VCaP (cell line): ENCODE measurements at regions not wholly inside any gene's neighbourhood (a gene's known extent, or its start where the extent isn't known, plus 50 kb on each side); places are given as distances from the start of the nearest gene placed in this dataset.
"Not testable (repeated sequence)": the region's sequence is repeated elsewhere in the genome, so short reads cannot be mapped to it uniquely, and the experiment has no call there.

Source experiments
- H3K27ac ChIP-seq: fragments of 450-650 bp; 2 replicates; pipeline ENCODE4 v1.5.1; 2017
- TF ChIP-seq, protein P1 (sequence below): fragments of 450-650 bp; conservative IDR thresholded peaks from 2 replicates; pipeline ENCODE4 v1.5.1; 2017; ENCODE audit warnings: mild to moderate bottlenecking, moderate library complexity

DNA sequence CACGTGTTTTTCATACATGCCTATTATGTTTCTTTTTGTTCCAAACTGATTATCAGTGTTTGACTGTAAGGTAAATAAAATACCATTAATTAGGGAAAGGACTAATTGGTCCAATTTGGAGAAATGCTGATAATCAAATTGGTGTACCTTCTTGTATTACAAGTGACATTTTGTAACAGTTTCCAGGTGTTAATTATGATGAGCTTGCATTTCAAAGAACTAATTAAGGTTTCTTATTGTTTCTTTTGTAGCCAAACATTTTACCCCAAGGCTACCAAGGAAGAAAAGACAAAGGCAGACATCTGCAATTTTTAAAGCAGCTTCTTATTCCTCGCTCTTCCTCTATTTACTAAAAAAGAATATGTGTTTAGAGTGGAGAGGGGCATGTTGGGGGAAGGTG is 88.7 kb upstream of the GRIK1 start:
- TF ChIP-seq, protein P1, sequence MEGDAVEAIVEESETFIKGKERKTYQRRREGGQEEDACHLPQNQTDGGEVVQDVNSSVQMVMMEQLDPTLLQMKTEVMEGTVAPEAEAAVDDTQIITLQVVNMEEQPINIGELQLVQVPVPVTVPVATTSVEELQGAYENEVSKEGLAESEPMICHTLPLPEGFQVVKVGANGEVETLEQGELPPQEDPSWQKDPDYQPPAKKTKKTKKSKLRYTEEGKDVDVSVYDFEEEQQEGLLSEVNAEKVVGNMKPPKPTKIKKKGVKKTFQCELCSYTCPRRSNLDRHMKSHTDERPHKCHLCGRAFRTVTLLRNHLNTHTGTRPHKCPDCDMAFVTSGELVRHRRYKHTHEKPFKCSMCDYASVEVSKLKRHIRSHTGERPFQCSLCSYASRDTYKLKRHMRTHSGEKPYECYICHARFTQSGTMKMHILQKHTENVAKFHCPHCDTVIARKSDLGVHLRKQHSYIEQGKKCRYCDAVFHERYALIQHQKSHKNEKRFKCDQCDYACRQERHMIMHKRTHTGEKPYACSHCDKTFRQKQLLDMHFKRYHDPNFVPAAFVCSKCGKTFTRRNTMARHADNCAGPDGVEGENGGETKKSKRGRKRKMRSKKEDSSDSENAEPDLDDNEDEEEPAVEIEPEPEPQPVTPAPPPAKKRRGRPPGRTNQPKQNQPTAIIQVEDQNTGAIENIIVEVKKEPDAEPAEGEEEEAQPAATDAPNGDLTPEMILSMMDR = no peak
- no peak overlapping the region for H3K27ac ChIP-seq

DNA sequence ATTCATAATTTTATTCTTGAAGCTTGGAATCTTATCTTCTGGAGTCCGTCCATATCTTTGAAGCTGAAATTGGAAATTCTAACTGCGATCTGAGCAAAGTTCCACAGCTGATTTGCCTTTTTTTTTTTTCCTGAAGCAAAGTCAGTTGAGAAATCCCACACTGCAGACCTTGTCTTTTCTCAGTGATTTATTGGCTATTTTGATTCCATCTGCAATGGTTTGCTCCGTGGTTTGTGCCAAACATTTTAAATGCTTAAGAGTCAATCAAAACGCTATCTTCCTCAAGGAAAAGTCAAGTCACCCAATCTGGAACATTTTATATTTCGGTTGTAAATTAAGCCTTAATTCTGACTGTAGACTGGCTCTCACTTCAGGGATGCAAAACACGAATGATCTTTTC is 88.2 kb upstream of the GRIK1 start:
- TF ChIP-seq, protein P1 = no peak
- no peak overlapping the region for H3K27ac ChIP-seq

DNA sequence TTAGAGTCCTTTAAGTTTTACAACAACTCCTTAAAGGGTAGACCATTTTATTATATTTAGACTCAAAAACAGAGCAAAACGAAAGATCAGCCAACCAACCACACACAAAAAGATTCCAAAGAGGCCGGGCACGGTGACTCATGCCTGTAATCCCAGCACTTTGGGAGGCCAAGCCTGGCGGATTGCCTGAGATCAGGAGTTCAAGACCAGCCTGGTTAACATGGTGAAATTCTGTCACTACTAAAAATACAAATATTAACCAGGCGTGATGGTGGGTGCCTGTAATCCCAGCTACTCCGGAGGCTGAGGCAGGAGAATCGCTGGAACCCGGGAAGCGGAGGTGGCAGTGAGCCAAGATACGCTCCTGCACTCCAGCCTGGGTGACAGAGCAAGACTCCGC is 83.3 kb upstream of the GRIK1 start:
- not testable (repeated sequence) for H3K27ac ChIP-seq

DNA sequence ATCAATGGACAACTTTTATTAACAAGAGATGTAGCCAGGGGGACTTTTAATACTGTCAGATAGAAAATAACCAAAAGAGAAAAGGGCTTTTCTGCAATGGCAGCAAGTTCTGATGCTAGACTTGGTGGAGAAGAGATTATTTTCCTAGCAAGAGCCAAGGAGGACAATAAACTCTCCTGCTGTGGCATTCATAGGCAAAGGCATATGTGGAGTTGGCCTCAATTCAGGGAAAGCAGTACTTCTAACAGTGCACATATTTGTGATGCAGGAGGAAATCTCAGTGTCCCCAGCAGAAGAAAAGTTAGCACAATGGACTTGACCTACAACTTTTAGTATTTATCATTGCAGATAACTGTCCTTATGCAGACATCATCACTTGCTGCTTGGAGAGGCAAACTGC is 75.1 kb upstream of the GRIK1 start:
- H3K27ac ChIP-seq = no peak overlapping the region
- TF ChIP-seq, protein P1 = no peak

DNA sequence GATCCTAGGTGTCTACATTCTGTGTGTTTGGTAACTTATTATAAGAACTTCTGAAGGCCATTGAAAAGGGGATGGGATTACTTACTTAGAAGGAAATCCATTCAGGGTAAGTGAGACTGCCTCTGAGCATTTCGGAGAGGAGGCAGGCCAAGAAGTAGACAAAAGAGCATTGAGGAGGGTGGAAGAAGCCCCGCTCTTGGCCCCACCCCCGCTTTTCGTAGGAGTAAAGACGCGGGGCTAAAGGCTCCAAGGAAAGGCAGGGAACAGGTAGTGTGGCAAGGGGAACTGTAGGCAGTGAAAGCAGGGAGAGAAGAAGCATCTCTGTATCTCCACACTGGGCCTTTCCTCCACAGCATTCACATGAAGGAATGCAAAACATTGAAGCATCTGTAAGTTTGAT is 51.8 kb upstream of the GRIK1 start:
- TF ChIP-seq, protein P1 = no peak
- H3K27ac ChIP-seq = no peak overlapping the region

DNA sequence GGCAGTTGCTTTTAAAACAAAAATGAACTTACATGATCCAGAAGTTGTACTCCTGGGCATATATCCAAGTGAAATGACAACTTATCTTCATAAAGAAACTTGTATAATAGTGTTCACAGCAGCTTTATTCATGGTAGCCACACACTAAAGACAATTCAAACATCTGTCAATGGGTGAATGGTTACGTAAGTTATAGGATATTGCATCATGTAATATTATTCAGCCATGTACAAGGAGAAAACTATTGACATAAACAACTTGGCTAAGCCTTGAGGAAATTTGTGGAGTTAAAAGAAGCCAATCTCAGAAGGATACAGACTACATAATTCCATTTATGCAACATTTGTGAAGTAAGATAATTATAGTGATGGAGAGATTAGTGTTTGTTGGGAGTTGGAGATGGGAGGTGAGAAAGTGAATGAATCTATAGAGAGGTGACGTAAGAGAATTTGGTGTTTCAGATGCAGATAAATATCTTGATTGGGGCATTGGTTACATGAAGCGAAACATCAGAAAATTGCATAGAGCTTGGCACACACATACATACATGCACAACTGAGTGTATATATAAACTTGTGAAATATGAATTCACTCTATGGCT is 49.9 kb upstream of the GRIK1 start:
- no peak overlapping the region for H3K27ac ChIP-seq
- TF ChIP-seq, protein P1 = no peak
